Stimulated activated CD4-positive, alpha-beta T cell treated with anti-CD3 and anti-CD28 coated beads, Interleukin-15, amount 100 ng/mL, for 24 hours (primary cell): ENCODE measurements at regions not wholly inside any gene's neighbourhood (a gene's known extent, or its start where the extent isn't known, plus 50 kb on each side); places are given as distances from the start of the nearest gene placed in this dataset.

ENCODE experiments used
- DNase-seq: peaks from one replicate; pipeline ENCODE4 v3.0.0-alpha.2; 2020

- no peak for DNase-seq
Observed at GRCh38 chr14:49463146-49463545, 123.0 kb downstream of the RPS29 start.

DNA sequence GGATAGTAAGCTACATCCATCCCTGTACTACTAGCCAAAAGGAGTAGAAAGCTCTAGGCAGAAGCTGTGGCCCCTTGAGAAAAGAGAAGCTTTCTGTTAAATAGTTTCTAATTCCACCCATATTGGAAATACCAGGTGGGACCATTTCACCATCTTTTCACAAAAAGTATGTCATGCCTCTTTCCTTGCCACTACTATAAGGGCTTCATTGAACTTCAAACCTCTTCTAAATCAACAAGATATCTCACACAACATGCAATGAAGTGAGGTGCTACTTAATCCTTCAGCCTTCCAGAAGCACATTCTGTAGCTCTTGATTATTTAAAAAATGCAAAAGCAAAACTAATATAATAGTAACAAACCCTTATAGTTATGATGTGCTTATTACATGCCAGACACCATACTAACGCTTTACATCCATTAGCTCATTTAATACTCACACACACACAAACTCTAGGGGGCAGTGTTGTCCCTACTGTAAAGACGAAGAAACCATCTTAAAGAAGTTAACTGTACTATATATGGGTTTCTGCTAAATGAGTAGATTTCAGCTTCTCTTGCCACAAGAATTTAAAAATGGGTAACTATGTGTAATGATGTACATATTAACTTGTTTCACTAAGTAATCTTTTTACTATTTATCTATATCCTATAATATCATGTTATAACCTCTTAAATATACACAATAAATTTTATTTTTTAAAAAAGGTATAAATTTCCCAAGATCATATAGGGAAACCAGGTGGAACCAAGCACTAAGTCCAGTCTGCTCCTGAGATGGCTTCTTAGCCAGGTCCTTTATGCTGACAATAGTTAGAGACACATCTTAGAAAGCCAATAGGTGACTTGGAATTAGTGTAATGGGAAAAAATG is 124.4 kb downstream of the RPS29 start:
- peak; percentile 74 for DNase-seq

GRCh38 chr14:49460662-49461061 is 125.5 kb downstream of the RPS29 start:
- DNase-seq = no peak

- no peak for DNase-seq
Observed at GRCh38 chr14:49456589-49456988, 129.6 kb downstream of the RPS29 start.

DNA sequence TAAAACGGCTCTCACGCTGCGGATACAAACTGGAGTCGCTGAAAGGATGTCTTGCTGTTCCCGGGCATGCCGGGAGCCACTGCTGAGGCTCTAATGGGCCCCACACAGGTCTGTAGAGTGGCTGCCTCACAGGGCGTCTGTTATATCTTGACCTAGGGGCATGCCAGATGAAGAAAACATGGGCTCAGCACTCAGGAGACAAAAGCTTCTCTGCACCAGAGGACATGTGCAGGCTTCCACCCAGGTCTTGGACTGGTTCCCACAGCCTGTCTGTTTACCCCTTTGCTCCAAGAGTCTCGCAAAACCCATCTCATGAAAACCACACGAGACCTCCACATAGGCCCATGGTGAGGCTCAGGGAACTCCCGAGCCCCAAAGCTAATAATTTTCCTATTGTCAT is 134.2 kb downstream of the RPS29 start:
- DNase-seq = no peak

DNA sequence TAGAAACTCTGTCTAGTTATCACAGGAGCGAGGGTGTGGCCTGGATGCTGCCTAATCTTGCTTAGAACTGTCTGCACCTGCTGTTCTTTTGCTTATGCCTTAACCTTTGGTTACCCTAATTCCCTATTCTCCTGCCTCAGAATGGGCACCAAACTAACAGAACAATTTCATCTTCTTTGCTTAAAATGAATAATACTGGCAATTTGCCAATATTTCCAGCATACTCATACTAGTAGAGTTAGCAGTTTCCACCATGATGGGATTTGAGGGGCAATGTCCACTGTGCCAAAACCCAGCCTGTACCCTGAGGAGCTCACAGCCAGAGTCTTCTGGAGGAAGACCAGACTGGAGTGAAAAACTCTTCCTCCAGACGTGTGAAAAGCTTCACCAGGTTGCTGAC is 136.4 kb downstream of the RPS29 start:
- DNase-seq = no peak

DNA sequence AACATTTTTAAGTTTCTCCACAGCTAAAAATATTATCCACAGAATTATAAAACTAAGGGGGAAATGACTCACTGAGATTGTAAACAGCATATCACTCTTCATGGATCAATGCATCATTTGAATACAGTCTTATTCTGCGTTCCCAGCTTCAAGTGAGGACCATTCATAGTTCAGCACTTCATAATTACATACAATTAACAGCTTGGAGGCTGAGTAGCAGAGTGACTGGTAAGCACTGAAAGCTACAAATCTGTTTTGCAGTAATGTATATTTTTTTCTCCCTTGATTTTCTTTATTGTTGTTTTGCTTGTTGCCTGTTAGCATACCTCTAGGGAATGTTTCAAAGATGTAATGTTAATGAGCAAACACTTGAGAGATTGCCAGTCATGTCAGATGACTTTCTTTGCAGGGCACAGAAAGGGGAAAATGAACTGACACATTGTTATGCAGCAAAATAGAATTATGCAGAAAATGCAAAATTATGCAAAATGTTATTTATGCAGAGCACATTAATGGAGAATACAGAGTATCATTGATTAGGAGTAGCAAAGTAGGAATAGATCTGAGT is 138.6 kb downstream of the RPS29 start:
- no peak for DNase-seq

DNA sequence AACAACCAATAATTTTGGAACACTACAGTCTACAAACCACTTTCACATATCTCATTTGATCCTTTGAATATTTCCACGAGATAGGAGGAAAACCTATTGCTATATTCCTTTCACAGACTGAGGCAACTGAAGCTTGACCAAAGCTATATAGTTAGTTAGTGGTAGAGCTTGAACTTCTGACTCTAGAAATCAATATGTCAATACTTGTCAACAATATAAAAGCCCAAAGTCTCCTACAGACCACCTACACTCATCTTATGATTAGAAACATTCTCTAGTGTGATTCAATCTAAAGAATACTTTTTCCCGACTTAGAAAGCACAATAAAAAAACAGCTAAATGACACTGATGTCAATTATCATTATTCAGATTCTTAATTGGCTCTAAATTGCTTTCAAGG is 139.4 kb downstream of the RPS29 start:
- no peak for DNase-seq

DNA sequence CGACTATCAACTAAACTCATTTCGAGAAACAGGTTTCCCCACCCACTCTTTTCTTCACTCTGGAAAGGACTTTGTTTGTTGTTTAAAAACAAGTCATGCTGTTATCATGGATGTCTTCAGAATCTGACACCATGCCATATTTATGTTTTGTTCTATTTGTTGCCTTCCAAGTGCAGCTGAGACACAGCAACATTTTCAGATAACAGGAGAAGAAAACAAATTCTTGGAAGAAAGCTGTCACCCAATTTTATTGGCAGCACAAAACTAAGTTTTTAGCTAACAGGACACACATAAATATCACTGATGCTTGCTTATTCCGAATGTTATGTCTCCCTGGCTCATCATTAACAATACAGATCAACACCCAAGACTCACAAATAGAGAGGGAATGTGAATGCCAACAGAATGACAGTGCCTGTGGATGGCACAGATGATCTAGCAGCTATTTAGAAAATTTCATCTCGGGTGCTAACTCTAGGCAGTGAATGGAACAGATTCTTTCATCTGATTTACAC is 147.9 kb downstream of the RPS29 start:
- DNase-seq = no peak

- no peak for DNase-seq
Observed at GRCh38 chr14:49428076-49428475, 158.1 kb downstream of the RPS29 start.

DNA sequence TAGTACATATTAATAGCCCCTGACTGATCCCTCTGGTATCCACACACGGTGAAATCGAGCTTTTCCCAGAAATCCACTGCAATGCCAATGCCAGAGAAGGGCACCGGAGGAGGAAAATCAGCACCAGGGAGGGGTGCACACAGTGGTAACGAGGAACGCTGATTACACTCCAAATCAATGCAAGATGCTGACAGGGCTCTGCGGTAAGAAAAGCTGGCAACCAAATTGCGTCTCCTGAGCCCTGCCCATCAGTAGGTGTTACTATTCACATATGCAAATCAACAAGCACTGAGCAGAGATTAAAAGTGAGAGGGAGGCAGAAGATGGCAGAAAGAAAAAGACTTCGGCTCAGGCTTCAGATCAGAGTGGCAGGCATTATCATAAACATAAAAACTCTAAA is 159.1 kb downstream of the RPS29 start:
- no peak for DNase-seq

DNA sequence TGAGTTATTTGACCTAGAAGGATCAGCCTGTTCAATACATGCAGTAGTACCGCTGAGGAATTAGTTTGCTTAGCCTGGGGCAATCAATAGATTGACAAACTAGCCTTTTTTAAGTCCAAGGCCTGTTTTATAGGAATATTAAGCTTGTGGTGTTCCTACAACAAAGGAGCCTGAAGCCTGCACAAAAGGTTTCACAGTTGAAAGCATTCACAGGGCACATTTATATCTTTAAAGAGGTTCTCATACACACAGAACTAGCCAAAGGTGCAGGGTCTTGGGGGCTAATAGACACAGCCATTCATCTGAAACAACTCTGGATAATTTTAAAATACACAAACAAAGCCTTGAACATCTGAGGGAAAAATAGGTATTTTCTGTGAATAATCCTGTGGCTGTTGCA is 160.3 kb downstream of the RPS29 start:
- no peak for DNase-seq

DNA sequence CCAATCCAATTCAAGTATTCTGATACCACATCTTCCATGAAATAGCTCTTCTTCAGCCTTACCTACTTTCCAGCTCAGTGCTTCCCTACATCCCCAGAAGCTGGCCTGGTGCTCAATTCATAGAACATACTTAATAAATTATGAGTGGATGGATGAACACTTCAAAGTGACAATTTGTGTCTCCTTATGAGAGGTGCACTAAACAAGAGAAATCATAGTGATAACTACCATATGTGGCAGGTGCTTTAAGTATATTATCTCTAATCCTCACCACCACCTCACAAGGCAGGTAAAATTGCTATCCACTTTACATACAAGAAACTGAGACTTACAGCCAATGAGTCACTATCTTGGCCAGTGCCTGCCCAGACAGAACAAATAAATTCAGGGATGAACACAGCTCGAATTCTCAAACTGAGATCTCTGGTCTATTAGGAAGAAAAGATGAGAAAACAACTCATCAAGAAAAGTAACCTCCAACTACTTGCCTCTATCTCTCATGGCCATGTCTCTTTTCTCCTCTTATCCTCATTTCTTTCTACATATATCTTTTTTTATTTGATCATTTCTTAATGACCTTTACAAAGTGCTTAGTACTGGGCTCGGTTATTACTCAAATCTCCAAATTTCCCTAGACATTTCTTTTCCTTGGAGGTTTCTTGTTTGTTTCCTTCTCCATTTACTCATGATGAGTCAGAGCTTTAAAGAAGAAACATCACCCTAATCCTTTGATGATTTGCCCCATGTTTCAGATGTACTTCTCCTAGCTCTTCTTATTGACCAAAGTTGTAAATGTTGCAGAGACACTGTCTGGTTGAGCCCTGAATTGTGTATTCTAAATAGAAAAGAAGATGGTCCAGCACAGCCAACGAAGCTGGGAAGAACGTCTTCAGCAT is 161.5 kb downstream of the RPS29 start:
- no peak for DNase-seq

- peak; percentile 45 for DNase-seq
Observed at GRCh38 chr14:49420201-49420600, 166.0 kb downstream of the RPS29 start.

GRCh38 chr14:49418789-49419188 is 167.4 kb downstream of the RPS29 start:
- DNase-seq = no peak

DNA sequence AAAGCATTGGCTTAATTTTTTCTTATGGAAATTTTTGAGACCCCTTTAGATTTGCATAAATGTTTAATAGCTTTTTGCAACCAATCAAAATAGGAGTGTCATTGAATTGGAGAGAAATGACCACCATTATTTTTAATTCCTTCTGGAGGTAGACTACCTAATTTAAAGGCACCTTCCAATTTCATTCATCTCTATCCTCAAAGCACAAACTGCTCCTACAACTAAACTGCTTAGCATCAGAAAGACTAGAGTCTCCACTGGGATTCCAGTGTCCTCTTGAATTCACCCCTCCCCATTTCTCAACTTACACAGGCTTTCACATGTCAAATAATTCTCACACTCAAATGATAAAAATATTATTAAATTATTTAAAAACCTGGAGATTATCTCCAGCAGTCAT is 168.4 kb downstream of the RPS29 start:
- no peak for DNase-seq

DNA sequence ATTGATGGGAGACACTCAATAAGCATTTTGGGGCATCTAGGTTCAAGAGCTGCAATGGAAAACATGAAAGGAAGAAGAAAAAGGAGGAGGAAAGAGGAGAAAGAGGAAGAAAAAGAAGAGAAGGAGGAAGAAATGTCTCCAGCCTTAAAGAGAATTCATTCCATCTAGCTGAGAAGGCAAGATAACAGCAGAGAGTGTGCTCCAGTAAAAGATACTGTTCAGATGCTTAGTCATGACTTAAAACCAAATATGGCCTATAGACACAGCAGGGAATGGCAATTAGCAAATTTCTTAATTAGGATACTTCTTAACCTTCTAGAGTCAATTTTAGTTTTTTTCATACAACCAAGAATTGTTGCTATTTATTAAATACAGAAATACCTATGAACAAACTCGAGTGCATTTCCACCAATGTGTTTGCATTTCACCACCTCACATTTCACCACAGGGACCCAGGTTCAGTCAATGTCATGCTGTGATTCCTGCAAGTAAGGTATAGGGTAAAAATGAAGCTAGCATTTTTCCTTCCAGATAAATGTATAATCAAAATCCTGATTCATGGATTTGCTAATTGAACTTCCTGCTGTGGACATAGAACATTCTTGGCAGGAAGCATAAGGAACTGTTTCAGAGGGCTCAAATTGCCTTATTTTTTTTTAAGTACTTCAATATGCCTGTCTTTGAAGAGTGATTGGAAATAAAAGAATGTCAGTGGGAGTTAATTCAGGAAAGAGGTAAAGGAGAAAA is 177.8 kb downstream of the RPS29 start:
- no peak for DNase-seq

DNA sequence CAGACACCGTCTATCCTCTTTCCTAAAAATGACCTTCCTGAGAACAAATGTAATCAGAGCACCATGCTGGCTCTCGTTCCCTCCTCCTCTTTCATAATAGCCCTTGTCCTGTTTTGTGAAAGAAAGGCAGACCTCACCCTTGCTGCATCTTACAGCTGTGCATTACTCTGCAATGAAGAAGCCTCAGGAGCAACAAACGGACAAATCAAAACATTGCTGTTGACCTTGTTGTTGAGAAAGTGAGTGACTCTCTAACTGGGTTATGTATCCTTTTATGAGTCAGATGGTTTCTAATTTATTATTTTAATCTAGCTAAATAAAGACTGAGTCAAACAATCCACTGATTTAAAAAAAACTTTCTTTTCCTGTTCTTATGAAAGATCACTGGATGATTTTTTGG is 180.9 kb downstream of the RPS29 start:
- DNase-seq = no peak

DNA sequence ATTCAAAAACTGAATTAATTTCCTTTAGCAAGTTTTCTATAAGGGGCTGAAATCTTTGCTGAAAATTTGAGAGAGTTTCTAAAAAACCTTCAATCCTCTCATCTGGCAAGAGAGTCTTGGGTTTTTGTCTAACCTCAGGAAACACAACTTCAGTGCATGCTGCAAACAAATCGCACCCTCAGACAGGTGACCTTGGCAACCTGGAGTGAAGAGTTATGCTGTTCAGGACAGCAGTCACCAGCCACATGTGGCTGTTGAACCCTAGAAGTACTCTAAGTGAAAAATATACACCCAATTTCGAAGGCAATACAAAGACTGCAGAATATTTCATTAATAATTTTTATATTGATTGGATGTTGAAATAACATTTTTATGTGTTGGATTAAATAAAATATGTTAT is 184.8 kb downstream of the RPS29 start:
- no peak for DNase-seq

- no peak for DNase-seq
Observed at GRCh38 chr14:49396801-49397200, 189.4 kb downstream of the RPS29 start.

DNA sequence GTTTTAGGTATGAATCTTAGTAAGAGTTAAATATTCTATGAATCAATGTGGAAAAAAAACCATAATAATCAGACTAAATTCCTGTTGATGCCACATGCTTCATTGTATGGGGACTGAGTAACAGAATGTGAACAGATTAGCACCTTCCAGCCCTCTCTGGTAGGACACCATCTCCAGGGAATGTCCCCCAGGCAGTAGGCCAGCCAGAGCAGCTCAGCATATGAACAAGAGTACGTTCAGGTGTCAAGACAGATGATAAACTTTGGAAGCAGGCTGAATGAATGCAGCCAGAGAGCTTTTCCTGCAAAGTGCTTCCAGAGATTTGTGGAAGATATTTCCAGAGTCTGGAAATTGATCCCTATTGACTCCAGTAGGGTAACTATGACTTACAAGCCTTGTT is 204.4 kb downstream of the RPS29 start:
- no peak for DNase-seq

DNA sequence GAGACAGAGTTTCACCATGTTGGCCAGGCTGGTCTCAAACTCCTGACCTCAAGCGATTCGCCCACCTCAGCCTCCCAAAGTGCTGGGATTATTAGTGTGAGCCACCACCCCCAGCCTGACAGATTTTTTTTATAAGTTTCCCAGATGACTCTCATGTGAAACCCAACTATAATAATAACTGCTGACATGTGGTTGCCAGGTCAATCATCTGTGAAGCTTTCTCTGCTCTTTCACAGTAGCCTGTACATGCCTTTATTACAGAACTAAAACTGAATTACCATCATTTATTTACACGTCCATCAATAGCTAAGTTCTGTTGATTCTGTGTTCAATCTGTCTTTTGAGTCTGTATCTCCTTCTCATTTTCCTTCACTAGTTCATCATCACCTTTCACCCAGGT is 218.5 kb downstream of the RPS29 start:
- no peak for DNase-seq

DNA sequence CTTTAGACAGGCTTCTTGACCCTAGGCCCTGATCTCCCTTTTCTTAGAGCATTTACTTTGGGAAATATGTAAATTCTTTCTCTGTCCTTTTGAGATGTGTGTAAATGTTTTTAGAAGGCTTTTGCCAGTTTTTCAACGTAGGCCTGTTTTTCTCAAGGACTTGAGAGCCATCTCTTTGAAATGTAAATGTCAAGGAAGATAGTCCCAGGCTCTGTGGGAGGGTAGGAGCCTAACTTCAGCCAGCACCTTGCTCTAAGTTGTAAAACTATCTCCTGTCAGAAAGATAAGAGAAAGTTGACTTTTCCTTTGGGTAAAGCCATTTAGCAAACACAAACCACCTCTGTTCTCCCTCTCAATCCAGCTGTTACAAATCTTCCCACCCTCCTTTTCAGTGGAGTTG is 219.8 kb downstream of the RPS29 start:
- DNase-seq = no peak
